MM.1S (cell line): ENCODE measurements at regions not wholly inside any gene's neighbourhood (a gene's known extent, or its start where the extent isn't known, plus 50 kb on each side); places are given as distances from the start of the nearest gene placed in this dataset.

Source experiments
- DNase-seq: peaks from one replicate; pipeline ENCODE4 v3.0.0-alpha.2; 2015
- H2AFZ ChIP-seq: fragments of 300-600 bp; sonication (generic); 2 replicates; pipeline ENCODE4 v1.6.0; 2016; ENCODE audit warnings: antibody characterized with exemption, low read length
- H3F3A ChIP-seq: fragments of 300-600 bp; sonication (generic); 2 replicates; pipeline ENCODE4 v1.6.1; 2016; ENCODE audit warnings: mild to moderate bottlenecking, antibody characterized with exemption, low read length, moderate library complexity, mixed read lengths; ENCODE audit not compliant: insufficient read depth
- H3K27ac ChIP-seq: fragments of 300-600 bp; sonication (generic); 2 replicates; pipeline ENCODE4 v1.5.1; 2016; ENCODE audit warnings: mild to moderate bottlenecking, low read length
- H3K27me3 ChIP-seq: fragments of 300-600 bp; sonication (generic); replicated peaks from 2 replicates; pipeline ENCODE4 v1.6.0; 2016; ENCODE audit warnings: low read length; ENCODE audit not compliant: insufficient read depth
- H3K36me3 ChIP-seq: fragments of 300-600 bp; sonication (generic); replicated peaks from 2 replicates; pipeline ENCODE4 v1.6.1; 2016; ENCODE audit warnings: mild to moderate bottlenecking, low read length, mixed read lengths; ENCODE audit not compliant: insufficient read depth
- H3K4me1 ChIP-seq: fragments of 300-600 bp; sonication (generic); 2 replicates; pipeline ENCODE4 v1.6.1; 2016; ENCODE audit warnings: low read length, mixed read lengths
- H3K4me2 ChIP-seq: fragments of 300-600 bp; sonication (generic); 2 replicates; pipeline ENCODE4 v1.6.0; 2016; ENCODE audit warnings: low read depth, low read length
- H3K4me3 ChIP-seq: fragments of 300-600 bp; sonication (generic); 2 replicates; pipeline ENCODE4 v1.5.1; 2016; ENCODE audit warnings: low read length, mixed read lengths
- H3K79me2 ChIP-seq: fragments of 300-600 bp; sonication (generic); 2 replicates; pipeline ENCODE4 v1.6.1; 2016; ENCODE audit warnings: mixed run types, low read length, mixed read lengths
- H3K9ac ChIP-seq: fragments of 300-600 bp; sonication (generic); 2 replicates; pipeline ENCODE4 v1.6.1; 2016; ENCODE audit warnings: low read length, mixed read lengths
- H3K9me2 ChIP-seq: fragments of 300-600 bp; sonication (generic); replicated peaks from 2 replicates; pipeline ENCODE4 v1.6.1; 2016; ENCODE audit warnings: mild to moderate bottlenecking, low read length, mixed read lengths; ENCODE audit not compliant: insufficient read depth
- H3K9me3 ChIP-seq: fragments of 300-600 bp; sonication (generic); replicated peaks from 2 replicates; pipeline ENCODE4 v1.6.1; 2016; ENCODE audit warnings: mild to moderate bottlenecking, low read length, mixed read lengths; ENCODE audit not compliant: insufficient read depth
- H4K20me1 ChIP-seq: fragments of 300-600 bp; sonication (generic); 2 replicates; pipeline ENCODE4 v1.6.1; 2016; ENCODE audit warnings: mild to moderate bottlenecking, low read length, moderate library complexity, mixed read lengths; ENCODE audit not compliant: insufficient read depth
- CTCF ChIP-seq: fragments of 300-600 bp; sonication (generic); IDR thresholded peaks from 2 replicates; pipeline ENCODE4 v1.5.1; 2016; ENCODE audit warnings: antibody characterized with exemption, low read length, mixed read lengths
- EZH2 ChIP-seq: fragments of 300-600 bp; sonication (generic); optimal IDR thresholded peaks from 2 replicates; pipeline ENCODE3; 2017; ENCODE audit warnings: low read depth, mild to moderate bottlenecking, antibody characterized with exemption, low read length, mixed read lengths
- EZH2phosphoT487 ChIP-seq: fragments of 300-600 bp; sonication (generic); IDR thresholded peaks from 2 replicates; pipeline ENCODE4 v1.6.1; 2018; ENCODE audit warnings: antibody characterized with exemption, low read length

- Histone ChIP-seq H3F3A (no peaks in the 10 kb centered on the region), H3K9me2 (no peaks in the 10 kb centered on the region), H4K20me1 (no peaks in the 10 kb centered on the region), H3K4me1 (no peaks in the 10 kb centered on the region), H3K27me3 (no peaks in the 10 kb centered on the region), H3K4me2 (no peak overlapping the region), H3K36me3 (no peaks in the 10 kb centered on the region), H3K9ac (no peak overlapping the region), H3K9me3 (no peaks in the 10 kb centered on the region), H3K4me3 (no peak overlapping the region), H3K79me2 (no peaks in the 10 kb centered on the region), H3K27ac (no peak overlapping the region), H2AFZ (no peak overlapping the region)
- peak; percentile 18 for DNase-seq
- no peak for TF ChIP-seq EZH2phosphoT487
- TF ChIP-seq EZH2 = no peak
- peak; percentile 39 for TF ChIP-seq CTCF
Measured at GRCh38 chr1:163561580-163562295, 240.0 kb downstream of the NUF2 start.

- H3F3A ChIP-seq = no peaks in the 10 kb centered on the region
- no peak overlapping the region for H3K9ac ChIP-seq
- no peak overlapping the region for H3K4me3 ChIP-seq
- H3K79me2 ChIP-seq = no peaks in the 10 kb centered on the region
- no peak for DNase-seq
- H3K27me3 ChIP-seq = no peaks in the 10 kb centered on the region
- no peaks in the 10 kb centered on the region for H3K9me2 ChIP-seq
- no peaks in the 10 kb centered on the region for H3K4me1 ChIP-seq
- H3K27ac ChIP-seq = no peak overlapping the region
- no peaks in the 10 kb centered on the region for H3K9me3 ChIP-seq
- TF ChIP-seq CTCF (no peak), EZH2phosphoT487 (no peak), EZH2 (no peak)
- H3K4me2 ChIP-seq = no peak overlapping the region
- no peaks in the 10 kb centered on the region for H4K20me1 ChIP-seq
- H3K36me3 ChIP-seq = no peaks in the 10 kb centered on the region
- H2AFZ ChIP-seq = no peak overlapping the region
Measured at GRCh38 chr1:163562355-163562754, 240.6 kb downstream of the NUF2 start.

GRCh38 chr1:163565166-163565565 lies 243.4 kb downstream of the NUF2 start:
- no peak for TF ChIP-seq CTCF
- TF ChIP-seq EZH2phosphoT487 = no peak
- no peak for TF ChIP-seq EZH2
- peak; percentile 14 for DNase-seq
- Histone ChIP-seq H3F3A (no peaks in the 10 kb centered on the region), H3K4me2 (no peak overlapping the region), H3K4me3 (no peak overlapping the region), H3K9me3 (no peaks in the 10 kb centered on the region), H3K9ac (no peak overlapping the region), H3K9me2 (no peaks in the 10 kb centered on the region), H3K27ac (no peak overlapping the region), H2AFZ (no peak overlapping the region), H3K27me3 (no peaks in the 10 kb centered on the region), H3K36me3 (no peaks in the 10 kb centered on the region), H3K4me1 (no peaks in the 10 kb centered on the region), H4K20me1 (no peaks in the 10 kb centered on the region), H3K79me2 (no peaks in the 10 kb centered on the region)
